HuH-7 (cell line): ENCODE measurements at regions not wholly inside any gene's neighbourhood (a gene's known extent, or its start where the extent isn't known, plus 50 kb on each side); places are given as distances from the start of the nearest gene placed in this dataset.
"Not testable (repeated sequence)": the region's sequence is repeated elsewhere in the genome, so short reads cannot be mapped to it uniquely, and the experiment has no call there.

Source experiments
- DNase-seq: peaks from one replicate; pipeline ENCODE4 v3.0.0; 2011; ENCODE audit warnings: low spot score

- no peak for DNase-seq
These were observed 259.2 kb downstream of the C3orf38 start for GRCh38 chr3:88408935-88409334.

- DNase-seq = no peak
These were observed 260.5 kb downstream of the C3orf38 start for GRCh38 chr3:88410259-88410658.

GRCh38 chr3:88412346-88412745, 262.6 kb downstream of the C3orf38 start:
- DNase-seq = no peak

GRCh38 chr3:88416436-88416835, 266.7 kb downstream of the C3orf38 start:
- no peak for DNase-seq

GRCh38 chr3:88418219-88418618, 268.5 kb downstream of the C3orf38 start:
- no peak for DNase-seq

GRCh38 chr3:88433568-88433967, 283.8 kb downstream of the C3orf38 start:
- DNase-seq = no peak

- no peak for DNase-seq
These were observed 284.2 kb downstream of the C3orf38 start for GRCh38 chr3:88434001-88434400.

GRCh38 chr3:88440701-88441100, 290.9 kb downstream of the C3orf38 start:
- no peak for DNase-seq

- DNase-seq = no peak
These were observed 293.3 kb downstream of the C3orf38 start for GRCh38 chr3:88443066-88443465.

- no peak for DNase-seq
These were observed 294.5 kb downstream of the C3orf38 start for GRCh38 chr3:88444251-88444650.

GRCh38 chr3:88452228-88452627, 302.5 kb downstream of the C3orf38 start:
- no peak for DNase-seq

- no peak for DNase-seq
These were observed 310.6 kb downstream of the C3orf38 start for GRCh38 chr3:88460369-88460768.

- no peak for DNase-seq
These were observed 312.5 kb downstream of the C3orf38 start for GRCh38 chr3:88462230-88462629.

GRCh38 chr3:88467191-88467590, 317.4 kb downstream of the C3orf38 start:
- no peak for DNase-seq

GRCh38 chr3:88469216-88469615, 319.5 kb downstream of the C3orf38 start:
- no peak for DNase-seq

- DNase-seq = no peak
These were observed 328.7 kb downstream of the C3orf38 start for GRCh38 chr3:88478460-88478859.

GRCh38 chr3:88480822-88481221, 331.1 kb downstream of the C3orf38 start:
- no peak for DNase-seq

- no peak for DNase-seq
These were observed 335.2 kb downstream of the C3orf38 start for GRCh38 chr3:88485001-88485400.

GRCh38 chr3:88508818-88509217, 359.1 kb downstream of the C3orf38 start:
- not testable (repeated sequence) for DNase-seq

- DNase-seq = peak; percentile 6
These were observed 359.8 kb downstream of the C3orf38 start for GRCh38 chr3:88509582-88509981.

- DNase-seq = no peak
These were observed 378.7 kb downstream of the C3orf38 start for GRCh38 chr3:88528494-88528893.

GRCh38 chr3:88534534-88534933, 384.8 kb downstream of the C3orf38 start:
- DNase-seq = no peak

- no peak for DNase-seq
These were observed 385.8 kb downstream of the C3orf38 start for GRCh38 chr3:88535563-88535962.

- no peak for DNase-seq
These were observed 393.2 kb downstream of the C3orf38 start for GRCh38 chr3:88542916-88543315.

- no peak for DNase-seq
These were observed 422.7 kb downstream of the C3orf38 start for GRCh38 chr3:88572450-88572849.
